SK-N-SH (cell line): ENCODE measurements at regions not wholly inside any gene's neighbourhood (a gene's known extent, or its start where the extent isn't known, plus 50 kb on each side); places are given as distances from the start of the nearest gene placed in this dataset.

ENCODE experiments used
- CTCF ChIA-PET: fragments of 300-600, 350-600 bp; formaldehyde crosslinking; extraction: SDS; loops from one replicate; lab custom pipeline; 2021; lab: Yijun Ruan, JAX
- POLR2A ChIA-PET: fragments of 350-600 bp; sonication (Branson Sonifier 250); formaldehyde crosslinking; extraction: SDS; loops from one replicate; lab custom pipeline; 2020; ENCODE audit warnings: antibody characterized with exemption, inconsistent platforms; lab: Yijun Ruan, JAX
- DNase-seq: peaks from one replicate; pipeline ENCODE4 v3.0.0; 2012
- H2AFZ ChIP-seq: fragments of 200-600 bp; sonication (generic); 2 replicates; pipeline ENCODE4 v1.8.1; 2016; ENCODE audit warnings: antibody characterized with exemption, mild to moderate bottlenecking, low read depth
- H3F3A ChIP-seq: fragments of 200-600 bp; sonication (generic); replicated peaks from 2 replicates; pipeline ENCODE3; 2016; ENCODE audit warnings: antibody characterized with exemption, mild to moderate bottlenecking; ENCODE audit not compliant: insufficient read depth
- H3K27ac ChIP-seq, 2 experiments: fragments of 200-500 bp in 1 of 2; fragments of 200-600 bp in 1 of 2; sonication (Bioruptor generic) in 1 of 2; sonication (generic), shearing (Covaris generic) in 1 of 2; 2 replicates each; pipeline versions ENCODE4 v1.5.1 to v1.6.1; 2014 to 2016; ENCODE audit warnings: low read depth in 2 of 2, inconsistent platforms in 1 of 2, low read length in 1 of 2, mild to moderate bottlenecking in 1 of 2, mixed read lengths in 1 of 2
- H3K27me3 ChIP-seq: fragments of 200-600 bp; sonication (generic), shearing (Covaris generic); 2 replicates; pipeline ENCODE4 v1.6.1; 2016; ENCODE audit warnings: mixed run types; ENCODE audit not compliant: insufficient read depth
- H3K36me3 ChIP-seq, 2 experiments: fragments of 200-500 bp in 1 of 2; fragments of 200-600 bp in 1 of 2; sonication (Bioruptor generic) in 1 of 2; sonication (generic) in 1 of 2; replicated peaks in 1 of 2; 2 replicates each; pipeline versions ENCODE3 to v1.5.1; 2014 to 2016; ENCODE audit warnings: low read length in 1 of 2, mild to moderate bottlenecking in 1 of 2; ENCODE audit not compliant: insufficient read depth in 2 of 2, control insufficient read depth in 1 of 2
- H3K4me1 ChIP-seq, 2 experiments: fragments of 200-500 bp in 1 of 2; fragments of 200-600 bp in 1 of 2; sonication (Bioruptor generic) in 1 of 2; sonication (generic), shearing (Covaris generic) in 1 of 2; 2 replicates each; pipeline versions ENCODE4 v1.5.1 to v1.6.1; 2014 to 2016; ENCODE audit warnings: low read depth in 1 of 2, low read length in 1 of 2, mixed run types in 1 of 2; ENCODE audit not compliant: insufficient read depth in 2 of 2, control insufficient read depth in 1 of 2
- H3K4me2 ChIP-seq: fragments of 200-600 bp; sonication (generic), shearing (Covaris generic); 2 replicates; pipeline ENCODE4 v1.6.1; 2017; ENCODE audit warnings: mixed run types
- H3K4me3 ChIP-seq, 2 experiments: fragments of 200-500 bp in 1 of 2; fragments of 200-600 bp in 1 of 2; sonication (Bioruptor generic) in 1 of 2; sonication (generic), shearing (Covaris generic) in 1 of 2; 2 replicates each; pipeline versions ENCODE4 v1.5.1 to v1.8.1; 2014 to 2016; ENCODE audit warnings: low read depth in 2 of 2, inconsistent platforms in 1 of 2, low read length in 1 of 2, mild to moderate bottlenecking in 1 of 2, mixed read lengths in 1 of 2, moderate library complexity in 1 of 2
- H3K79me2 ChIP-seq: fragments of 200-600 bp; sonication (generic); 2 replicates; pipeline ENCODE4 v1.8.1; 2017; ENCODE audit warnings: mild to moderate bottlenecking; ENCODE audit not compliant: insufficient read depth
- H3K9ac ChIP-seq: fragments of 200-600 bp; sonication (generic); 2 replicates; pipeline ENCODE4 v1.6.1; 2017; ENCODE audit warnings: mixed run types
- H3K9me2 ChIP-seq: fragments of 200-600 bp; sonication (generic); 2 replicates; pipeline ENCODE4 v1.6.1; 2017; ENCODE audit warnings: mixed run types
- H3K9me3 ChIP-seq: fragments of 200-600 bp; sonication (generic); 2 replicates; pipeline ENCODE4 v1.6.1; 2017; ENCODE audit warnings: mixed run types, mild to moderate bottlenecking, moderate library complexity
- H4K20me1 ChIP-seq: fragments of 200-600 bp; sonication (generic); 2 replicates; pipeline ENCODE4 v1.6.1; 2017; ENCODE audit warnings: mild to moderate bottlenecking, mixed run types; ENCODE audit not compliant: insufficient read depth
- CHD2 ChIP-seq: fragments of 150-350 bp; IDR thresholded peaks from 2 replicates; pipeline ENCODE4 v1.6.1; 2018; ENCODE audit warnings: low read length; ENCODE audit not compliant: partially characterized antibody
- FOXM1 ChIP-seq: IDR thresholded peaks from 2 replicates; pipeline ENCODE4 v1.4.0; 2012; ENCODE audit warnings: low read depth, mild to moderate bottlenecking
- GATA2 ChIP-seq: sonication (generic); formaldehyde crosslinking; IDR thresholded peaks from 2 replicates; pipeline ENCODE4 v1.5.0; 2020; ENCODE audit warnings: mild to moderate bottlenecking, missing genetic modification reagents
- MAX ChIP-seq: IDR thresholded peaks from 2 replicates; pipeline ENCODE4 v1.4.0; 2012; ENCODE audit warnings: low read depth
- PBX3 ChIP-seq: IDR thresholded peaks from 2 replicates; pipeline ENCODE4; 2012
- RAD21 ChIP-seq: IDR thresholded peaks from 2 replicates; pipeline ENCODE4 v1.6.1; 2012; ENCODE audit warnings: mild to moderate bottlenecking, low read length
- SIN3A ChIP-seq: IDR thresholded peaks from 2 replicates; pipeline ENCODE4 v1.6.1; 2012; ENCODE audit warnings: low read depth, mild to moderate bottlenecking, low read length, moderate library complexity, borderline replicate concordance
- WGBS: methylation state at CpG from one replicate; pipeline ENCODE4 v1.1.6; 2017; ENCODE audit warnings: low lambda C conversion rate; 5-methylcytosine and 5-hydroxymethylcytosine counted together
- TF ChIP-seq, protein P1 (sequence below): IDR thresholded peaks from 2 replicates; pipeline ENCODE4 v1.4.0; 2012; ENCODE audit warnings: low read depth, borderline replicate concordance
- TF ChIP-seq, protein P2 (sequence below): fragments of 150-350 bp; IDR thresholded peaks from 2 replicates; pipeline ENCODE4 v1.6.1; 2016; ENCODE audit warnings: mild to moderate bottlenecking, low read depth, low read length

DNA sequence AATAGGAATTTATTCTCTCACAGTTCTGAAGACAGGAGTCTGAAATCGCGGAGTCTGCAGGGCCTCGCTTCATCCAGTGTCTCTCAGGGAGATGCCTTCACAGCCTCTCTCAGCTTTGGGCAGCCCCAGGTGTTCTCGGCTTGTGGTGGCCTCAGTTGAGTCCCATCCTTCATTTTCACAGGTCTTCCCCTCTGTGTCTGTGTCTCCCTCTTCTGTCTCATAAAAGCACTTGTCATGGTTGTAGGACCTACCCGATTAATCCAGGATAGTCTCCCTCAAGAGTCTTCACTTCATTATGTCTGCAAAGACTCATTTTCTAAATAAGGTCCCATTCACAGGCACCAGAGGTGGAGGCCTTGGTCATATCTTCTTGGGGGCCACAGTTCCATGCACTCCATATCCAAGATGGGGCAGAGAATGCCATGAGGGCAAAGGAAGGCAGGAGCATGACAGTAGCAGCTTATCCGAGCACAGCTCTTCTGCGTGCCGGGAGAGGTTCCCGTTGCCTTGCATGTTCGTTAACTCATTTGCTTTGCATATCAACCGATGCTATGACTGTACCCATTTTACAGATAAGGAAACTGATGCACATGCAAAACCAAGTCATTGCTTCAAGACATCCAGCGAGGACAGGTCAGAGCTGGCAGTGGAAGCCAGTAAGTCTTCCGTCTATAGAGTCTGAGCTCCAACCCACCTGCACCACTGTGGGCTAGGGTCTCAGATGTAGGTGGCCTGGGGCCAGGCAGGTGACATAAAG is 363.8 kb upstream of the SULF2 start:
- no peaks in the 10 kb centered on the region for H3K79me2 ChIP-seq
- H3K27me3 ChIP-seq: no peaks in the 10 kb centered on the region
- no peaks in the 10 kb centered on the region for H3K9me3 ChIP-seq
- 55% methylated on average over 10 of the region's 13 CpGs for WGBS
- H3K4me2 ChIP-seq: no peak overlapping the region
- ChIA-PET CTCF (interaction anchor here (0.9 to 1.3 kb wide), 3 partner anchors 362 to 485 kb away, joined by 3 to 5 read pairs (median 4); no protein-coding TSS in a partner anchor), POLR2A (no interaction called here)
- no peak overlapping the region for H3K27ac ChIP-seq
- no peaks in the 10 kb centered on the region for H4K20me1 ChIP-seq
- H3K9ac ChIP-seq: no peak overlapping the region
- H3K9me2 ChIP-seq: no peaks in the 10 kb centered on the region
- DNase-seq: no peak
- H3F3A ChIP-seq: no peaks in the 10 kb centered on the region
- no peak overlapping the region for H2AFZ ChIP-seq
- no peaks in the 10 kb centered on the region; a peak in 1 of 4 replicates for H3K4me1 ChIP-seq
- TF ChIP-seq RAD21: 0 out of 2 replicates have a peak, but pooled peaks have one; percentile 19
- TF ChIP-seq, protein P1, sequence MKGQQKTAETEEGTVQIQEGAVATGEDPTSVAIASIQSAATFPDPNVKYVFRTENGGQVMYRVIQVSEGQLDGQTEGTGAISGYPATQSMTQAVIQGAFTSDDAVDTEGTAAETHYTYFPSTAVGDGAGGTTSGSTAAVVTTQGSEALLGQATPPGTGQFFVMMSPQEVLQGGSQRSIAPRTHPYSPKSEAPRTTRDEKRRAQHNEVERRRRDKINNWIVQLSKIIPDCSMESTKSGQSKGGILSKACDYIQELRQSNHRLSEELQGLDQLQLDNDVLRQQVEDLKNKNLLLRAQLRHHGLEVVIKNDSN: no peak
- H3K4me3 ChIP-seq: no peak overlapping the region
- H3K36me3 ChIP-seq: no peaks in the 10 kb centered on the region

- no peaks in the 10 kb centered on the region for H3K79me2 ChIP-seq
- no peaks in the 10 kb centered on the region for H3K9me2 ChIP-seq
- ChIA-PET CTCF (interaction anchor here (0.9 to 1.0 kb wide), 3 partner anchors 107 to 473 kb away, joined by 3 to 5 read pairs (median 3); no protein-coding TSS in a partner anchor), POLR2A (no interaction called here)
- H3K36me3 ChIP-seq: no peaks in the 10 kb centered on the region
- no peak overlapping the region for H3K4me3 ChIP-seq
- DNase-seq: no peak
- no peak overlapping the region for H3K27ac ChIP-seq
- no peak for TF ChIP-seq FOXM1
- no peak for TF ChIP-seq MAX
- no peak for TF ChIP-seq CHD2
- TF ChIP-seq SIN3A: no peak
- no peak for TF ChIP-seq GATA2 (CRISPR knock-in tag)
- no peak for TF ChIP-seq PBX3
- TF ChIP-seq, protein P2, sequence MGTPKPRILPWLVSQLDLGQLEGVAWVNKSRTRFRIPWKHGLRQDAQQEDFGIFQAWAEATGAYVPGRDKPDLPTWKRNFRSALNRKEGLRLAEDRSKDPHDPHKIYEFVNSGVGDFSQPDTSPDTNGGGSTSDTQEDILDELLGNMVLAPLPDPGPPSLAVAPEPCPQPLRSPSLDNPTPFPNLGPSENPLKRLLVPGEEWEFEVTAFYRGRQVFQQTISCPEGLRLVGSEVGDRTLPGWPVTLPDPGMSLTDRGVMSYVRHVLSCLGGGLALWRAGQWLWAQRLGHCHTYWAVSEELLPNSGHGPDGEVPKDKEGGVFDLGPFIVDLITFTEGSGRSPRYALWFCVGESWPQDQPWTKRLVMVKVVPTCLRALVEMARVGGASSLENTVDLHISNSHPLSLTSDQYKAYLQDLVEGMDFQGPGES: no peak
- no peaks in the 10 kb centered on the region for H3F3A ChIP-seq
- no peak overlapping the region for H3K9ac ChIP-seq
- H3K4me2 ChIP-seq: no peak overlapping the region
- H2AFZ ChIP-seq: no peak overlapping the region
- H3K27me3 ChIP-seq: no peaks in the 10 kb centered on the region
- H4K20me1 ChIP-seq: no peaks in the 10 kb centered on the region
- WGBS: 87% methylated on average over 3 of the region's 3 CpGs
- no peaks in the 10 kb centered on the region for H3K4me1 ChIP-seq
- no peaks in the 10 kb centered on the region for H3K9me3 ChIP-seq
Observed at GRCh38 chr20:48148020-48148419, 362.7 kb upstream of the SULF2 start.
